Activated CD8-positive, alpha-beta memory T cell treated with anti-CD3 and anti-CD28 coated beads, Interleukin-2, amount 50 U/mL, for 24 hours (primary cell): ENCODE measurements at regions not wholly inside any gene's neighbourhood (a gene's known extent, or its start where the extent isn't known, plus 50 kb on each side); places are given as distances from the start of the nearest gene placed in this dataset.
"Not testable (repeated sequence)": the region's sequence is repeated elsewhere in the genome, so short reads cannot be mapped to it uniquely, and the experiment has no call there.

ENCODE experiments used
- DNase-seq: peaks from one replicate; pipeline ENCODE4 v3.0.0-alpha.2; 2020; ENCODE audit errors: extremely low read depth

DNA sequence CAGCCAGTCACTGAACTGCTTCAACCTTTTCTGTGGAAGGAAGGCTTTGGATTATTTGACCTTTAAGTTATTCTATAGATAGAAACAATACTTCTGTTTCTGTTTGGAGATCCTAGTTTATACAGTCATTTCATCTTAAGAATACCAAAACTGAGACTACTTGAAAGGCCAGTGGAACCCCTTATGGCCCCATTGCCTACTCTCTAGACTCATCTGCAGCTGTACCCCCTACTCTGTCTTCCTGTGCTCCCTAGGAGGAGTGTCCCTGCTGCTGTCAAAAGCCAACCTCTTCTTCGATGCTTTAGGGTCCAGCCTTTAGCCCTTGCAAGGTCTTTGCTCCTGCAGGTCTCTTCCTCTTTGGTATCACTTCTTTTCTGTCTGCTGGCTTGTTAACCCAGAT lies 169.6 kb downstream of the EDEM1 start:
- DNase-seq, result no peak

DNA sequence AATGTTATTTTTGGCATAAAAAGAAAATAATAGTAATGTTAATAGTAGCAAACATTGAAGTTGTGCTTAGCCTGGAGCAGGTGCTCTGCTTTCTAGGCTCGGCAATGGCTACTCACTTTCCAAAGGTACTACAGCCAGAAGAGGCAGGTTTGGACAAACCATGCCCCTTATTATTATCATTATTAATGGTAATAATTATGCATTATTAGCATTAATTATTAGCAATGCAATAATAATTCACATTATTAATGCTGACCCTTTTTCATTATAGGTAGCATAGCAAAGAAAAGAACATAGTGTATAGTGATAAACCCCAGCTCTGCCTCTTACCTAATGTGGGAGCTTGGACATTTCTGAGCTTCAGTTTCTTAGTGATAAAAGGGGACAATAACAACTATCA lies 171.4 kb downstream of the EDEM1 start:
- DNase-seq, result no peak

DNA sequence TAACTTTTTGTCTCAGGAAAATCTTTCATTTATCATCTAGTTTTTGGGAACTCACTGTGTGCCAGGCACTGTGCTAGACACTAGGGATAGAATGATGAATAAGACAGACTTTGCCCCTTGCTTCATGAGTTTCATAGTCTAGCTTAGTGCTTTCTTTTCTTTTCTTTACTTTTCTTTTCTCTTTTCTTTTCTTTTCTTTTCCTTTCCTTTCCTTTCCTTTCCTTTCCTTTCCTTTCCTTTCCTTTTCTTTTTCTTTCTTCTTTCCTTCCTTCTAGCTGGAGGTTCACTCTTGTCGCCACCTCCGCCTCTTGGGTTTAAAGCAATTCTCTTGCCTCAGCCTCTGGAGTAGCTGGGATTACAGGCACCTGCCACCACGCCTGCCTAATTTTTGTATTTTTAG lies 172.9 kb downstream of the EDEM1 start:
- DNase-seq, result no peak

DNA sequence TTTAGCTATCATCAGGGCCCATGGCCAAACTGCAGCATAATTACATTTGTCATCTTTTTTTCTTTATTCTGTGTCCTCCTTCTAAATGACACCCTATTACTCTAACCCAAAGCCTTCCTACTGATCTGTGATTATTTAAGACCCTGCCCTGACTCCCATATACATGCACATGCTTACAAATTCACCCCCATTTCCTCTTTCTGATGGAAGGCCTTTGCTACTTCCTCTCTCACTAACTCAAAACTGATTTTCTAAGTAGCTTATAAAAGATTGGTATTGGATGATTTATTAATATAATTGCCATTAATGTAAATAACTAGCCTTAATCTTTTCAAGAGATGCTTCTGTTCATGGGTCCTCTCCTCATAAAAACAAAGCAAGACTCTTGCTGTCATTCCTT lies 179.2 kb downstream of the EDEM1 start:
- no peak for DNase-seq

DNA sequence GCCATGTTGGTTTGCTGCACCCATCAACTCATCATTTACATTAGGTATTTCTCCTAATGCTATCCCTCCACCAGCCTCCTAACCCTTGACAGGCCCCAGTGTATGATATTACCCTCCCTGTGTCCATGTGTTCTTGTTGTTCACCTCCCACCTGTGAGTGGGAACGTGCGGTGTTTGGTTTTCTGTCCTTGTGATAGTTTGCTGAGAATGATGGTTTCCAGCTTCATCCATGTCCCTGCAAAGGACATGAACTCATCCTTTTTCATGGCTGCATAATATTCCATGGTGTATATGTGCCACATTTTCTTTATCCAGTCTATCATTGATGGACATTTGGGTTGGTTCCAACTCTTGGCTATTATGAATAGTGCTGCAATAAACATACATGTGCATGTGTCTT lies 184.0 kb downstream of the EDEM1 start:
- not testable (repeated sequence) for DNase-seq

DNA sequence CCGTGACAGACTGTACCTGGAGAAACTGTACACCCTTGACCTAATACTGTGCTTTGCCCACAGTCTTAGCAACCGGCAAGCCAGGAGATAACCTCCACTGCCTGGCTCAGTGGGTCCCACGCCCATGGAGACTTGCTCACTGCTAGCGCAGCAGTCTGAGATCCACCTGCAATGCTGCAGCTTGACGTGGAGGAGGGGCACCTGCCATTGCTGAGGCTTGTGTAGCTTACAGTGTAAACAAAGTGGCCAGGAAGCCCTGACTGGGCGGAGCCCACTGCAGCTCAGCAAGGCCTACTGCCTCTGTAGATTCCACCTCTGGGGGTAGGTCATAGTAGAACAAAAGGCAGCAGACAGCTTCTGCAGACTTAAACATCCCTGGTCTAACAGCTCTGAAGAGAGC lies 189.3 kb downstream of the EDEM1 start:
- DNase-seq, result no peak

DNA sequence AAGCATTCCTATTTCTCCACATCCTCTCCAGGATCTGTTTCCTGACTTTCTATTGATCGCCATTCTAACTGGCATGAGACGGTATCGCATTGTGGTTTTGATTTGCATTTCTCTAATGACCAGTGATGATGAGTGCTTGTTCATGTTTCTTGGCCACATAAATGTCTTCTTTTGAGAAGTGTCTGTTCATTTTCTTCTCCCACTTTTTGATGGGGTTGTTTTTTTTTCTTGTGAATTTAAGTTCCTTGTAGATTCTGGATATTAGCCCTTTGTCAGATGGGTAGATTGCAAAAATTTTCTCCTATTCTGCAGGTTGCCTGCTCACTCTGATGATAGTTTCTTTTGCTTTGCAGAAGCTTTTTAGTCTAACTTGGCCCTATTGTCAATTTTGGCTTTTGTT lies 191.8 kb downstream of the EDEM1 start:
- DNase-seq, result not testable (repeated sequence)

DNA sequence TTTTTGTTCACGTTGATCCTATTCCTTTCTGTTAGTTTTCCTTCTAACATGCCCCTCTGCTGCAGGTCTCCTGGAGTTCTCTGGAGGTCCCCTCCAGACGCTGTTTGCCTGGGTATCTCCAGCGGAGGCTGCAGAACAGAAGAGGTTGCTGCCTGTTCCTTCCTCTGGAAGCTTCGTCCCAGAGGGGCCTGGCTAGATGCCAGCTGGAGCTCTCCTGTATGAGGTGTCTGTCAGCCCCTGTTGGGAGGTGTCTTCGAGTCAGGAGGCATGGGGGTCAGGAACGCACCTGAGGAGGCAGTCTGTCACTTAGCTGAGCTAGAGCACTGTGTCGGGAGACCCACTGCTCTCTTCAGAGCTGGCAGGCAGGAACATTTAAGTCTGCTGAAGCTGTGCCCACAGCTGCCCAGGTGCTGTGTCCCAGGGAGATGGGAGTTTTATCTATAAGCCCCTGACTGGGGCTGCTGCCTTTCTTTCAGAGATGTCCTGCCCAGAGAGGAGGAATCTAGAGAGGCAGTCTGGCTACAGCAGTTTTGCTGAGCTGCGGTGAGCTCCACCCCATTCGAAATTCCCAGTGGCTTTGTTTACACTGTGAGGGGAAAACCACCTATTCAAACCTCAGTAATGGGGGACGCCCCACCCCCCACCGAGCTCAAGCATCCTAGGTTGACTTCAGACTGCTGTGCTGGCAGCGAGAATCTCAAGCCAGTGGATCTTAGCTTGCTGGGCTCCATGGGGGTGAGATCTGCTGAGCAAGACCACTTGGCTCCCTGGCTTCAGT lies 196.2 kb downstream of the EDEM1 start:
- DNase-seq, result not testable (repeated sequence)

DNA sequence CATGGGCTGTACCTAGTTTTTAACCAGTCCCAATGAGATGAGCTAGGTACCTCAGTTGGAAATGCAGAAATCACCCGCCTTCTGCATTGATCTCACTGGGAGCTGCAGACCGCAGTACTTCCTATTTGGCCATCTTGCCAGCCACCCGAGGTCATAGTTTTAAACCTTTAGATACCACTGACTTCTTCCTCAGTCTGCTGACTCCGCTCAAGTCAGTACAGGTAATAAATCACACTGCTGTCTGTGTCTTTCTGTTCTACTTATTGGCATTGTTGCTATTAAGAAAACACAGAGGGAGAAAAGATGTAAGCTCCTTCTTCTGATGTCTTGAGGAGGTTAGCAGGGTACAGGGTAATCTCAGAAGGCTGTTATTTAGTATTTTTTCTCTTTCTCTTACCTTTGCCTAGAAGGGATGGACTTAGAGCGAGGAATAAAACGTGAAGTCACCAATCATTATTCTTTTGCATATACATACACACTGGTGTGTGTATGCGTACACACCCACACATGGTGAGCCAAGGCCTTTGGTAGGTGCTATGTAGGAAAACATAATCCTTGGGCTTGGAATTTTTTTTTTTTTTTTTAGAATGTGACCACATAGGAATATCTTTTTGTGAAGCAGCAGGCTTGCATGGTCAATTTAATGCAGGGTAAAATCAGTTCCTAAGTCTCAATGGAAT lies 197.2 kb downstream of the EDEM1 start:
- DNase-seq, result no peak

DNA sequence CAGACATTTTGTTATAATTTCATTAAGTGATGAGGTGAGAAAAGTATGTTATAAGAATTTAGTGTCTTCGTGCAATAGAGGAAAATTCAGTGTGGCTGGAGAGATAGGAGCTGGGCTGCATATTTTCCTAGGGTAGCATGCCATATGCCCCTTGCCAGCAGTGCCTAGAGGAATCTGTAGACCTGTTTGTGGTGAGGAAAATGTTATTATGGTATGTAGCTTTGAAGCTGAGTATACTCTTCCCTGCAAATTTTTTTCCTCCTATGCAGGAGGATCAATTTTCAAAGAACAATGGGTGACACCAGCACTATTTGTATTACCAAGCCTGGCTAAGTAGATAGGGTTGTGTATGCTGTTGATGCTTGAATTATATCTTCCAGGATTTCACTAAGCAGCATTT lies 200.6 kb downstream of the EDEM1 start:
- no peak for DNase-seq

DNA sequence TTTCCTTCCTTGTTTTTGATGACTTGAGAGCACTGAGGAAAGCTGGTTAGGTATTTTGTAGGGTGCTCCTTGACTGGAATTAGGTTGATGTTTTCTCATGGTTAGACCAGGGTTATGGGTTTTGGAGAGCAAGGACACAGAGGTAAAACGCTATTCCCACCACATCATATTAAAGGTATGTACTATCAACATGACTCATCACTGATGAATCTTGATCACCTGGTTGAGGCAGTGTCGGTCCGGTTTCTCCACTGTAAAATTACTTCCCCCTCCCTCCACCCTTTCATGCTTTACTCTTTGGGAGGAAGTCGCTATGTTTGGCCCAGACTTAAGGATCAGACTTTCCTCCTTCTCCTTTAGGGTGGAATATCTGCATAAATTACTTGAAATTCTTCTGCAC lies 201.6 kb downstream of the EDEM1 start:
- DNase-seq, result no peak

DNA sequence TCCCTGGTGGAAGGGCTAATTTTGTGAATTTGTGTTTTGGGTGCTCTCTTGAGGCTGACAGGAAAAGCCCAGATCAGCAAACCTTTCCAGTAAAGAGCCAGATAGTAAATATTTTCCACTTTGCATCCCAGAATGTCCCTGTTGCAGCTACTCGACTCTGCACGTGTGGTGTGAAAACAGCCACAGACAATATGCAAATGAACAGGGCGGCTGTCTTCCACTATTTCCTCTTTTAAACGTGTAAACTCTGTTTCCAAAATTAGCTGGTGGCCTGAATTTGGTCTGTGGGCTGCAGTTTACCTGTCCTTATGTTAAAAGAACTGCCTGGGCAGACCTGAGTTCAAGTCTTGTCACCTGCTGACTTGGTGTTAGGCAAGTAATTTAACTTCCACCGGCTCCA lies 202.7 kb downstream of the EDEM1 start:
- DNase-seq, result no peak

DNA sequence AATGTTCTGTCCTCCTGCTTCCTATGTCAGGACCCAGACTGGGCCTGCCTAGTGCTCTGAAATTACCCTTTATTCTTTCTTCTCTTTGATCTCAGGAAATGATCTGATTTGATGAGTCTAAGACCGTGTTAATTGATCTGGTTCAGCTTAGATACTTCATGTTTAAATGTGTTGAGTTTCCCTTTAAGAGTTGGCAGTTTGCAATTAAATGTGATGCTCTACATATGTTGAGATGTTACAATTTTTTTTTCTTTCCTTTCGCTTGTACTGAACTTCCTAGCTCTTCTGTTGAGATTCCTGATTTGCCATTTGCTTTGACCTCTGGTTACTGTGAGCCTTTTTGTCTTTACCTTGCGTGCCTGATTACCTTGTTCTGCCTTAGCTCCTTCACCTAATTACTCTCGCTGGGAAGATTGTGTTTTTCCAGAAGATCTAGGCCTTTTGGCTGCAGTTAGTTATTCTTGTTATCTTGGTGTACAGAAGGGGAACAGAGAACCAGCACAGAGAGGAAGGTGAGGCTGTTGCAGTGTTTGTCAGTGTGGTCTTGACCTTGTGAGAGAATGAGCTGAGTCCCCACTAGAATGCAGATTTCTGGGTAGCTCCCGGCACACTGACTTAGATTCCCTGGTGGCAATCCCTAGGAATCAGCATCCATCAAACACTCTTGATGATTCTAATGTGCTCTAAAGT lies 203.6 kb downstream of the EDEM1 start:
- no peak for DNase-seq

DNA sequence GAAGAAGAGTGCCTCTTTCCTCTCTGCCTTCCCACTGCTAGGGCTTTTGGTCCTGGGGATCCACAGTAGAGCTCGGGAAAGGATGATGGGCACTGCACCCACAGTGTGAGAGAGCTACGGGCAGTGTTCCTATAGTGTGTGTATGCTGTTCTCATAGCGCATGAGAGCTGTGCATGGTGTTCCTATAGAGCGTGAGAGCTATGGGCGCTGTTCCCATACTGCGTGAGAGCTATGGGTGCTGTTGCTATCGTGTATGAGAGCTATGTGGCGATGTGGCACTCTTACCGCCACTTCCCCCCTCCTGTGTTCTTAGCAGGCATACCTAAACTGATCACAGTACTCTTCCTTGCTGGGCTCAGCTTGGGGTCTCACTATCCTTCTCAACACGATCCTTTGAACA lies 213.5 kb downstream of the EDEM1 start:
- DNase-seq, result no peak

DNA sequence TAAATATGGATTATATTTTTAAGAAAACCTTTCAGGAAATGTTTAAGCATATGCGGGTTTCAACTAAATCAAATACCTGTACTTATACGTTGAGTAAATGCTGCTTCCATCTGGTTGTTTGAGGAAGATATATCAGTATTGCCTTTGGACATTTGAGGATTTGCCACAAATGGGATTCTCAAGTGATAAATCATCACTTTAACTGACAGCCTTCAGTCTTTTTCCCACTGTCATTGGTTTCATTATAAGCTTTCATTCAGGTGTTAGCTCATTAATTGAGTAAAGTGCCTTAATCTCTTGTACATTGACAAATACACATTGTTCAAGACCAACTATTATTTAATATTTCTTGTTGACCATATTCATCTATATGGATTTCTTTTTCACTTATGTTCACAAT lies 217.2 kb downstream of the EDEM1 start:
- no peak for DNase-seq

DNA sequence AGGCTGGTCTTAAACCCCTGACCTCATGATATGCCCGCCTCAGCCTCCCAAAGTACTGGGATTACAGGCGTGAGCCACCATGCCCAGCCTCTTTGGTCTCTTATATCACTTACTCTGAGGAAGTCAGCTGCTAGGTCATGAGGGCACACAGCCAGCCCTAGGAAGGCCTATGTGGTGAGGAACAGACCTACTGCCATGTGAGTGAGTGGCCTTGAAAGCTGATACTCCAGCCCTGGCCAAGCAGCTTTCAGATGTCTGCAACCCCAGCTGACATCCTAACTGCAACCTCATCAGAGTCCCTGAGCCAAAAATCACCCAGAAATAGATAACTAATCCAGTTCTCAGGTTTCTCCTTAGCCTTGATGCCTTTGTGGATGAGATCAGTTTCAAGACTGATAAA lies 224.3 kb downstream of the EDEM1 start:
- DNase-seq, result no peak

DNA sequence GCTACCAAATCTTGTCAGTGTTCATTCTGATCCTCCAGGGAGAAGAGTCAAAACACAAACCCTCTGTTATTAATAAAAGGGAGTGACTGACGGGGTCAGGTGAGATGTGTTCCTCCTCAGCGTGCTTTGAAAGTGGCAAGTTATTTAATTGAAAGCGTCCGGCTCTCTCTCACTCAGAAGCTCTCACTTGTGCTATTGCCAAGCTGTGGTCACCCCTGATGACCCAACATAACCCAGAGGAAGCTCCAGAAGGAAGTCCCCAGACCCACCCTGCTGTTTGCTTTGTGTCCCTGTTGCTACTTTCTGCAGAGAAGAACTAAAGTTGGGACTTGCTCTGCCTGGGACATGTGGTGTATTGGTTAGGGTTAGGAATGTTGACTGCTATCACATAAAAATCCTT lies 235.6 kb downstream of the EDEM1 start:
- no peak for DNase-seq

DNA sequence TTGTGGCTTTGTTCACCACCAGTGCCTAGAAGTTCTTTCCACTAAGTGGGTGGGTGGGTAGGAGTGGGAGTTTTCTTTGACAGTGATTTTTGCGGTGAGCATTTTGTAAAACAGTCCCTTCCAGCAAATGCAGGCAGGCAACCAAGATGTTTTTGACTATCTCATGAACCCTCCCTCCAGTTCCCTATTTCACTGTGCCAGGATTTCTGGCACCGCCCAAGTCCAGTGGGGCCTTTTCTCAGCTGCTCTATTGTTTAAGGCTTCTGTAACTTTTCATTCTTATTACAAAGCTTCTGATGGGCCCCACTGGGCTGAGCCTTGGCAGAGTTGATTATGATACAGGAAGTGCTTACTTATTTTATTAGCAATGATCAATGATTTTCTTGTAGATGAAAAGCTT lies 236.0 kb downstream of the EDEM1 start:
- no peak for DNase-seq

DNA sequence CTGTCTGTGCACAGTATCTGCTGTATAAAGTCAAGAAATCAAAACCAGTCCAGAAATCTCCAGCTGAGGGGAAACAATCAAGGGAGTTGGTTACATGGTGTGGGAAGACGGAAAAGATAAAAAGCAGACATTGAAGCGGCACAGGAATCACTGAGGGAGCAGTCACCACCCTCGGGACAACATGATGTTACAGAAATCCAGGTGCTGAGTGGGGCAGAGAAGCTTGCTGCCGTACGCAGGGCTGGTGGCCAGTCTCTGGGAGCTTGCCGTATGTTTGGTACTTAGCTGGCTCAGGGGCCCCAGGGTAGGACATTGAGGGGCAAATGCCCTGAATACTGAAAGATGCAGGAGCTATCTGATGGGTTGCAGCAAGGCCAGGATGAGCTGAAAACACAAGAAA lies 237.9 kb downstream of the EDEM1 start:
- DNase-seq, result no peak

DNA sequence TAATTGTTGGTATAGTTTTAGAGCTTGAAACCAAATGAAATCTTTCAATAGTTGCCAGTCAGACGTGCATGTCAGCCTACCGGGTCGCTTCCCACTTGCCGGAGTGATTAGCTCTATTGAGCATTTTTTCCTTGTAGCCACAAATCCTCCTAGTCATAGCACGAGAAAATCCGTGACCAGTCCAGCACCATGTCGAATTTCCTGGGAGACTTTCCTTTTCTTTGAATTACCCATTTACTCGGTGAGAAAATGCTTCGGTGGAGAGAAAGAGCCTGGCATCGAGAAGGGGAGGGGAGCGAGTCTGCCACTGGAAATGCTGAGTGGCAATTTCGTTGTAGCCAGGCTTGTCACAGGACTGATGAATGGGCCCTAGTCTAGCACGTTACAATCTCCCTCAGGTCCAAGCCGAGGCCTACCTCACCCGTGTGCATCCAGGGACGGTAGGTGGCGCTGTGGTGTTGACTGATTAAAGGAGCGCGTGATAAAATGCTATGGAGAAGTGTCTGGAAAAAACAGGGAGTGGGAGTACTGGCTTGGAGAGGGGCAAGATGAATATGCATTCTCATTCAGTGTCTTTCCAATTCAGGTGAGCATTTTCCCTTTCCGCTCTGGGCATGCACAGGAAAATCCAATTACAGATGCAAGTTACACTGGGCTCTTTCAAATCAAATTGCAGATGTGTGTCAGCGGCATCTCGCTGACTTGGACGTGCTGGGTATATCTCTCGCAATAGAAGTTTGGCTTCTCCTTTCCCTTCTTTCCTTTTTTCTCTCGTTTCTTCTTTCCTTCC lies 238.8 kb downstream of the EDEM1 start:
- peak; percentile 27 for DNase-seq

DNA sequence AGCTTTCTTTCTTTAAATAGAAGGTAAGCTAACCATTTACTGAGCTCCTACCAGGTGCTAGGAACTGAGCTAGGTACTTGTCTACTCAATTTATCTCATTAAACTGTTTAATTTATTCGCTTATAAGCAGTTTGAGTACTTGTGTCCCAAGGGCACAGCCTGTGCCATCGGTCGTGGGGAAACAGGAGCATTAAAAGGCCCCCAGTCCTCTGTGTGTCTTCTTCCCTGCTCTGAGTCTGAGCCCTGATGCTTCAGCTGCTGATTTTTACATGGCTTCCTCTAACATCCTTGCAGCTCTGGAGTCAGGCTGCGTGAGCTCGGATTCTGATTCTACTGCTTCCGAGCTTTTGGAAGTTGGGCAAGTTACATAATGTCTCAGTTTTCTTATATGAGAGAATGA lies 239.5 kb downstream of the EDEM1 start:
- DNase-seq, result no peak

DNA sequence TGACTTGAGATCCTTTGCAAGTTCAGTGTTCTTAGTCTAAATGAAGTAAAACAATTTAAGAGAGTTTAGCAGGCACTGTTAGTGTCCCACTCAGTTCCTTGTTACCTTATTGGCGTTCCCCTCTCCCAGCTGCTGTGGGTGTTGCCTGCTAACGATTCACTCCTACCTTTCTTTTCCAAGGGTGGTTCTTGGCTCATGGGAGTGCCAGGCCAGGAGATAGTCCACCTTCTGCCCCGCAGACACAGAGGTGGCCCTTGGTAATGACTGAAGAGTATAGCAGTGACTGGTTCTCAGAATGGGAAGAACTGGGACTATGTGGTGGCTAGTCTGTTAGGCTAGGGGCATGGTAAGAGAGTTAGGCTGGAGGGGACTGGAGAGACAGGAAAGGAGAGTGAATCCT lies 240.4 kb downstream of the EDEM1 start:
- no peak for DNase-seq
